ENCODE measurements at regions not wholly inside any gene's neighbourhood (a gene's known extent, or its start where the extent isn't known, plus 50 kb on each side); places are given as distances from the start of the nearest gene placed in this dataset.

DNA sequence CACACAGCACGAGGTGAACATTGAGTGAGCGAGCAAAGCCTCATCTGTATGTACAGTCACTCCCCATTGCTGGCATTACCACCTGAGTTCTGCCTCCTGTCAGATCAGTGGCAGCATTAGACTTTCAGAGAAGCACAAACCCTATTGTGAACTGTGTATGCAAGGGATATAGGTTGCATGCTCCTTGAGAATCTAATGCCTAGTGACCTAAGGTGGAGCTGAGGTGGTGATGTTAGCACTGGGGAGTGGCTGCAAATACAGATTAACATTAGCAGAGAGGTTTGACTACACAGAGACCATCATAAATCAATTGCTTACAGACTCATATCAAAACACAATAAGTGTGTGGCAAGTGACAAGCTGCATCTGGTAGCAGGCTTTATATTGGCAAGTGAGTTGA lies 262.5 kb upstream of the ANO5 start:
- no peak for TF ChIP-seq CTCF (IDR thresholded peaks at IDR 0.05)
- no peak overlapping the region for H3K4me3 ChIP-seq
- intact Hi-C loops (cut with DNase I; ENCODE audit: low total_unique reads), result no loop called here
- no peak for DNase-seq
- no peaks in the 10 kb centered on the region for H3K36me3 ChIP-seq
- H3K9me3 ChIP-seq, result no peaks in the 10 kb centered on the region
- no peaks in the 10 kb centered on the region for H3K4me1 ChIP-seq
- no peaks in the 10 kb centered on the region for H3K27me3 ChIP-seq
- H3K27ac ChIP-seq, result no peak overlapping the region

DNA sequence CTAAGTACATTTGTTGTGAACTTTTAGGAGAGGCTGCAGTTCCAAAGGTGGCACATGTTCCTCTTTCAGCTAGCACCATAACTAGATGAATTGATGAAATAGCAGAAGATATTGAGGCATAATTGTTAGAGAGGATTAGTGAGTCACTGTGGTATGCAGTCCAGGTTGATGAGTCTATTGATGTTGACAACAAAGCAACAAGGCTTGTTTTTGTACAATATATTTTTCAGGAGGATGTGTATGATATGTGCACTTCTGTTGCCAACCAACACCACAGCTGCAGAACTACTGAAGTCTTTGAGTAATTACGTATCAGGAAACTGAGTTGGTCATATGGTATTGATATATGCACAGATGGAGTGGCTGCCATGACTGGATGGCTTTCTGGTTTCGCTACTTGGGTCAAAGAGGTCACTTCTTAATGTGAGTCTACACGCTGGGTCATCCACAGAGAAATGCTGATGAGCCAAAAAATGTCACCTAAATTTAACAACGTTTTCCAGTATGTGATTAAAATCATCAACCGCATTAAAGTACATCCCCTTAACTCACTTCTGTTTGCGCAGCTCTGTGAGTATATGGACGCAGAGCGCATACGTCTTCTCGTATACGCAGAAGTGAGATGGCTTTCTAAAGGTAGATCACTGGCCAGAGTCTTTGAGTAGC lies 261.3 kb upstream of the ANO5 start:
- Histone ChIP-seq H3K4me3 (no peak overlapping the region), H3K36me3 (no peaks in the 10 kb centered on the region), H3K27me3 (no peaks in the 10 kb centered on the region), H3K4me1 (no peaks in the 10 kb centered on the region), H3K27ac (no peak overlapping the region), H3K9me3 (no peaks in the 10 kb centered on the region)
- TF ChIP-seq CTCF (IDR thresholded peaks at IDR 0.05), result no peak
- intact Hi-C loops (cut with DNase I; ENCODE audit: low total_unique reads), result no loop called here
- DNase-seq, result no peak

GRCh38 chr11:21933095-21933494 lies 259.8 kb upstream of the ANO5 start:
- H3K27me3 ChIP-seq, result no peaks in the 10 kb centered on the region
- intact Hi-C loops (cut with DNase I; ENCODE audit: low total_unique reads), result no loop called here
- peak in 1 of 2 experiments; percentile 33 for TF ChIP-seq CTCF (IDR thresholded peaks at IDR 0.05)

GRCh38 chr11:21944577-21944976 lies 248.3 kb upstream of the ANO5 start:
- Histone ChIP-seq H3K27ac (no peak overlapping the region), H3K36me3 (no peaks in the 10 kb centered on the region), H3K9me3 (no peaks in the 10 kb centered on the region), H3K4me1 (no peaks in the 10 kb centered on the region), H3K27me3 (no peaks in the 10 kb centered on the region), H3K4me3 (no peak overlapping the region)
- no peak for TF ChIP-seq CTCF (IDR thresholded peaks at IDR 0.05)
- intact Hi-C loops (cut with DNase I; ENCODE audit: low total_unique reads), result no loop called here
- DNase-seq, result no peak

More at GRCh38 chr11:21933095-21933494, 259.8 kb upstream of the ANO5 start:
- Histone ChIP-seq H3K4me3 (no peak overlapping the region), H3K9me3 (no peaks in the 10 kb centered on the region), H3K27ac (no peak overlapping the region), H3K36me3 (no peaks in the 10 kb centered on the region), H3K4me1 (no peaks in the 10 kb centered on the region)
- DNase-seq, result no peak

GRCh38 chr11:21948876-21949275 lies 244.0 kb upstream of the ANO5 start:
- Histone ChIP-seq H3K27ac (no peak overlapping the region), H3K27me3 (no peaks in the 10 kb centered on the region), H3K9me3 (peaks cover 0 to 5% (median 0%) of the 10 kb centered on the region in 3 donors), H3K4me3 (no peak overlapping the region), H3K36me3 (no peaks in the 10 kb centered on the region), H3K4me1 (no peaks in the 10 kb centered on the region)
- no peak for TF ChIP-seq CTCF (IDR thresholded peaks at IDR 0.05)
- intact Hi-C loops (cut with DNase I; ENCODE audit: low total_unique reads), result no loop called here
- no peak for DNase-seq

Data from tibial artery (tissue), 4 donors.